H1 (cell line): ENCODE measurements at regions not wholly inside any gene's neighbourhood (a gene's known extent, or its start where the extent isn't known, plus 50 kb on each side); places are given as distances from the start of the nearest gene placed in this dataset.

Experiments used
- CTCF ChIA-PET: fragments of 300-600 bp; sonication (Branson Sonifier 250); formaldehyde crosslinking; loops from one replicate; lab custom pipeline; 2021; ENCODE audit not compliant: partially characterized antibody; lab: Charles Lee
- POLR2A ChIA-PET: fragments of 300-600 bp; sonication (Branson Sonifier 250); formaldehyde crosslinking; loops from one replicate; lab custom pipeline; 2021; ENCODE audit warnings: inconsistent platforms; ENCODE audit not compliant: partially characterized antibody; lab: Charles Lee
- DNase-seq, 2 experiments: peaks; one replicate each; pipeline versions ENCODE4 v3.0.0 to v3.0.0-alpha.2; 2010 to 2022; ENCODE audit warnings: low spot score in 2 of 2, low read depth in 1 of 2, mixed read lengths in 1 of 2
- FAIRE-seq: peaks from 2 replicates; lab custom pipeline; 2011; peaks lifted over from hg19 to GRCh38; lab: Jason Lieb, UNC
- H2AFZ ChIP-seq: 2 replicates; pipeline ENCODE4 v1.8.1; 2012; ENCODE audit warnings: low read length, inconsistent platforms
- H2AK5ac ChIP-seq: 2 replicates; pipeline ENCODE4 v1.6.1; 2013; ENCODE audit warnings: low read depth, low read length
- H2BK120ac ChIP-seq: replicated peaks from 2 replicates; pipeline ENCODE3; 2013; ENCODE audit warnings: low read depth, low read length, inconsistent platforms
- H2BK12ac ChIP-seq: 2 replicates; pipeline ENCODE4 v1.6.1; 2013; ENCODE audit warnings: low read depth, low read length
- H2BK15ac ChIP-seq: 2 replicates; pipeline ENCODE4 v1.6.1; 2013; ENCODE audit warnings: low read length
- H2BK20ac ChIP-seq: 2 replicates; pipeline ENCODE4 v1.6.1; 2013; ENCODE audit warnings: low read length
- H2BK5ac ChIP-seq: 2 replicates; pipeline ENCODE4 v1.6.1; 2013; ENCODE audit warnings: low read depth, low read length
- H3K14ac ChIP-seq: 2 replicates; pipeline ENCODE4 v1.6.1; 2013; ENCODE audit warnings: inconsistent platforms; ENCODE audit not compliant: insufficient read length
- H3K18ac ChIP-seq: 2 replicates; pipeline ENCODE4 v1.6.1; 2013; ENCODE audit warnings: low read length; ENCODE audit errors: extremely low read depth
- H3K23ac ChIP-seq: 2 replicates; pipeline ENCODE4 v1.6.1; 2013; ENCODE audit warnings: inconsistent platforms; ENCODE audit not compliant: insufficient read length
- H3K23me2 ChIP-seq: 2 replicates; pipeline ENCODE4 v1.6.1; 2013; ENCODE audit warnings: low read depth, low read length
- H3K27ac ChIP-seq: 2 replicates; pipeline ENCODE4 v1.6.1; 2011; ENCODE audit warnings: low read depth, low read length, inconsistent platforms
- H3K27me3 ChIP-seq, 4 experiments: replicated peaks in 1 of 4; 1 replicate in 1 of 4; 2 replicates in 3 of 4; pipeline versions ENCODE4 v1.6.1 to v1.8.1; 2011 to 2013; ENCODE audit warnings: low read length in 3 of 4, mild to moderate bottlenecking in 3 of 4, inconsistent platforms in 2 of 4, mixed read lengths in 2 of 4, moderate library complexity in 1 of 4; ENCODE audit not compliant: control insufficient read depth in 3 of 4, insufficient read depth in 3 of 4; ENCODE audit errors: extremely low read depth in 1 of 4
- H3K36me3 ChIP-seq, 4 experiments: 2 replicates each; pipeline versions ENCODE4 v1.6.1 to v1.8.1; 2011 to 2013; ENCODE audit warnings: mild to moderate bottlenecking in 4 of 4, low read length in 3 of 4, moderate library complexity in 2 of 4, control low read depth in 1 of 4, inconsistent platforms in 1 of 4; ENCODE audit not compliant: insufficient read depth in 4 of 4, control insufficient read depth in 2 of 4
- H3K4ac ChIP-seq: replicated peaks from 2 replicates; pipeline ENCODE3; 2013; ENCODE audit warnings: low read length, low read depth, mixed read lengths, inconsistent platforms; ENCODE audit not compliant: insufficient read length
- H3K4me1 ChIP-seq, 4 experiments: replicated peaks in 1 of 4; 1 replicate in 1 of 4; 2 replicates in 3 of 4; pipeline versions ENCODE4 v1.6.1 to v1.8.1; 2011 to 2013; ENCODE audit warnings: low read length in 3 of 4, inconsistent platforms in 2 of 4, mixed read lengths in 1 of 4; ENCODE audit not compliant: insufficient read depth in 4 of 4, control insufficient read depth in 3 of 4
- H3K4me2 ChIP-seq, 2 experiments: 2 replicates each; pipeline versions ENCODE4 v1.6.1 to v1.8.1; 2011 to 2013; ENCODE audit warnings: low read depth in 2 of 2, low read length in 2 of 2, control low read depth in 1 of 2, inconsistent platforms in 1 of 2, mild to moderate bottlenecking in 1 of 2; ENCODE audit not compliant: insufficient read depth in 1 of 2
- H3K4me3 ChIP-seq, 4 experiments: fragments of 200-600, 300-600 bp in 1 of 4; sonication (generic), shearing (Covaris generic), sonication (Bioruptor Twin) in 1 of 4; 2 replicates each; pipeline versions ENCODE4 v1.5.1 to v1.8.1; 2011 to 2016; ENCODE audit warnings: low read length in 4 of 4, low read depth in 3 of 4, control low read depth in 2 of 4, inconsistent platforms in 2 of 4, mild to moderate bottlenecking in 2 of 4, mixed read lengths in 1 of 4, moderate library complexity in 1 of 4; ENCODE audit not compliant: insufficient read depth in 2 of 4; ENCODE audit errors: extremely low read depth in 1 of 4
- H3K56ac ChIP-seq: replicated peaks from 2 replicates; pipeline ENCODE3; 2013; ENCODE audit warnings: low read depth, mild to moderate bottlenecking, mixed read lengths, low read length, inconsistent platforms; ENCODE audit not compliant: insufficient read length
- H3K79me1 ChIP-seq: 2 replicates; pipeline ENCODE4 v1.6.1; 2013; ENCODE audit warnings: low read depth, low read length, control low read depth
- H3K79me2 ChIP-seq, 2 experiments: 2 replicates each; pipeline versions ENCODE4 v1.6.1 to v1.8.1; 2012 to 2013; ENCODE audit warnings: low read length in 2 of 2, mild to moderate bottlenecking in 2 of 2, inconsistent platforms in 1 of 2; ENCODE audit not compliant: insufficient read depth in 2 of 2, control insufficient read depth in 1 of 2
- H3K9ac ChIP-seq, 4 experiments: replicated peaks in 1 of 4; 1 replicate in 1 of 4; 2 replicates in 3 of 4; pipeline versions ENCODE4 v1.6.1 to v1.8.1; 2011 to 2013; ENCODE audit warnings: low read depth in 3 of 4, low read length in 3 of 4, control low read depth in 2 of 4, mild to moderate bottlenecking in 2 of 4, moderate library complexity in 2 of 4, inconsistent platforms in 1 of 4; ENCODE audit errors: extremely low read depth in 1 of 4
- H3K9me3 ChIP-seq, 2 experiments: 2 replicates each; pipeline versions ENCODE4 v1.6.1 to v1.8.1; 2012 to 2013; ENCODE audit warnings: mild to moderate bottlenecking in 2 of 2, moderate library complexity in 2 of 2, control low read depth in 1 of 2, inconsistent platforms in 1 of 2, low read depth in 1 of 2, low read length in 1 of 2, mixed read lengths in 1 of 2; ENCODE audit not compliant: insufficient read depth in 2 of 2
- H4K20me1 ChIP-seq, 2 experiments: replicated peaks in 1 of 2; 2 replicates each; pipeline versions ENCODE3 to v1.8.1; 2011 to 2013; ENCODE audit warnings: inconsistent platforms in 2 of 2, low read length in 2 of 2, mild to moderate bottlenecking in 1 of 2; ENCODE audit not compliant: insufficient read depth in 2 of 2, control insufficient read depth in 1 of 2
- H4K5ac ChIP-seq: 2 replicates; pipeline ENCODE4 v1.6.1; 2013; ENCODE audit warnings: low read length, low read depth, mixed read lengths, inconsistent platforms; ENCODE audit not compliant: insufficient read length
- H4K8ac ChIP-seq: 2 replicates; pipeline ENCODE4 v1.8.0; 2013; ENCODE audit warnings: mild to moderate bottlenecking, moderate library complexity, low read length, inconsistent platforms; ENCODE audit not compliant: insufficient read depth; ENCODE audit errors: extremely low read depth
- H4K91ac ChIP-seq: replicated peaks from 2 replicates; pipeline ENCODE3; 2013; ENCODE audit warnings: low read length, mixed read lengths, inconsistent platforms; ENCODE audit not compliant: insufficient read length
- BRCA1 ChIP-seq: IDR thresholded peaks from 2 replicates; pipeline ENCODE4 v1.6.1; 2012; ENCODE audit warnings: low read depth, low read length, improper control_type of control experiment
- CREB1 ChIP-seq: IDR thresholded peaks from 2 replicates; pipeline ENCODE4 v1.6.1; 2012; ENCODE audit warnings: inconsistent platforms
- CTBP2 ChIP-seq: IDR thresholded peaks from 2 replicates; pipeline ENCODE4 v1.7.0; 2011; ENCODE audit warnings: borderline replicate concordance, mild to moderate bottlenecking, moderate library complexity, mixed read lengths, low read length; ENCODE audit not compliant: insufficient read depth, insufficient read length
- MAFK ChIP-seq: IDR thresholded peaks from 2 replicates; pipeline ENCODE4 v1.6.1; 2012; ENCODE audit warnings: low read depth, mild to moderate bottlenecking, improper control_type of control experiment, low read length
- NANOG ChIP-seq: IDR thresholded peaks from 2 replicates; pipeline ENCODE4 v1.6.1; 2011; ENCODE audit warnings: low read length, low read depth, mild to moderate bottlenecking, inconsistent platforms; ENCODE audit not compliant: insufficient read depth, poor library complexity, severe bottlenecking
- PHF8 ChIP-seq: fragments of 200-600 bp; sonication (generic); conservative IDR thresholded peaks from 2 replicates; pipeline ENCODE4 v1.7.1; 2012; ENCODE audit warnings: low read depth, mild to moderate bottlenecking, inconsistent platforms, low read length, moderate library complexity
- POU5F1 ChIP-seq: IDR thresholded peaks from 2 replicates; pipeline ENCODE4 v1.6.1; 2011; ENCODE audit warnings: low read depth, mild to moderate bottlenecking, low read length, moderate library complexity
- WGBS, 2 experiments: shearing (Covaris generic) in 1 of 2; methylation state at CpG; one replicate each; pipeline versions ENCODE4 v1.1.6 to v1.1.7; 2013 to 2015; ENCODE audit warnings: low lambda C conversion rate in 2 of 2, mixed read lengths in 2 of 2, inconsistent platforms in 1 of 2, low coverage in 1 of 2, missing lambda C conversion rate in 1 of 2; ENCODE audit not compliant: insufficient replicate concordance in 2 of 2, insufficient coverage in 1 of 2, insufficient read length in 1 of 2; ENCODE audit errors: extremely low coverage in 1 of 2, missing lambda C conversion rate in 1 of 2; 5-methylcytosine and 5-hydroxymethylcytosine counted together

DNA sequence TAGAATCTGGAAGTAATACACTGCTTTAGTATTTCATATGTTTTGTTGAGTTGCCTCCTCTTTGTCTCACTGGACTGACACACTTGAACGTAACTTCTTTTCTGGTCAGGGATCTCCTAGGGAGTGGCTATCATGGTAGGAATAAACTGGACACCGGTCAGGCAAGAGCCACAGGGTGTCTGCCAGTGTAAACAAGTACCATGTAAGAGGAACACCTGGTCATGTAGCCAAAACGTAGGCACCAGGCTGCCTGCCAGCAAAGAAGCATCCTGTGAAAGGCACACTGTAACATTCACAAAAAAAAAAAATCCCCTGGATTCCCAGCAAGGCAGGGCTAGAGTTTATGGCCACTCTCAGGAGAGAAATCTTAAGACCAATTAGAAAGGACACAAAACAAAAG, 372.8 kb upstream of the RND3 start:
- no peak overlapping the region for H4K8ac ChIP-seq
- no peak overlapping the region for H3K14ac ChIP-seq
- H3K4ac ChIP-seq = no peak overlapping the region
- POLR2A ChIA-PET = no interaction called here
- peak overlapping the region; percentile 27; the same call in 1 of the 2 replicates for H2BK20ac ChIP-seq
- H3K23me2 ChIP-seq = no peaks in the 10 kb centered on the region
- H3K4me3 ChIP-seq = no peak overlapping the region
- FAIRE-seq = no peak
- no peak overlapping the region for H2BK15ac ChIP-seq
- H2BK12ac ChIP-seq = peak overlapping the region; percentile 44; the same call in 1 of the 2 replicates
- peaks cover 0 to 14% (median 4%) of the 10 kb centered on the region in 4 experiments; a peak in 2 of 7 replicates for H3K4me1 ChIP-seq
- no peak overlapping the region for H3K18ac ChIP-seq
- CTCF ChIA-PET = no interaction called here
- 73% methylated on average over 3 of the region's 3 CpGs; no CpG with 5 or more reads in 1 of the 2 experiments for WGBS, 2 experiments
- no peak overlapping the region for H4K5ac ChIP-seq
- peaks cover 5 to 22% of the 10 kb centered on the region in 2 experiments for H3K9me3 ChIP-seq
- no peaks in the 10 kb centered on the region for H4K20me1 ChIP-seq
- no peak overlapping the region for H3K27ac ChIP-seq
- H2BK5ac ChIP-seq = no peak overlapping the region; the same call in 1 of the 2 replicates
- no peak overlapping the region for H3K9ac ChIP-seq
- DNase-seq = no peak
- no peaks in the 10 kb centered on the region for H3K79me2 ChIP-seq
- H3K36me3 ChIP-seq = peaks cover 0 to 9% (median under 1%) of the 10 kb centered on the region in 4 experiments; a peak in 2 of 8 replicates
- H3K4me2 ChIP-seq = no peak overlapping the region
- no peaks in the 10 kb centered on the region for H3K27me3 ChIP-seq
- H2AFZ ChIP-seq = no peak overlapping the region
- no peak overlapping the region for H3K23ac ChIP-seq
- no peak overlapping the region for H2BK120ac ChIP-seq
- no peaks in the 10 kb centered on the region for H3K79me1 ChIP-seq
- TF ChIP-seq CTBP2 = no peak
- no peak for TF ChIP-seq POU5F1
- no peak for TF ChIP-seq PHF8
- no peak for TF ChIP-seq NANOG
- TF ChIP-seq MAFK = no peak
- no peak for TF ChIP-seq CREB1
- no peak for TF ChIP-seq BRCA1
- H3K56ac ChIP-seq = no peak overlapping the region
- H4K91ac ChIP-seq = no peak overlapping the region
- H2AK5ac ChIP-seq = no peak overlapping the region
